ENCODE measurements at regions not wholly inside any gene's neighbourhood (a gene's known extent, or its start where the extent isn't known, plus 50 kb on each side); places are given as distances from the start of the nearest gene placed in this dataset.

DNA sequence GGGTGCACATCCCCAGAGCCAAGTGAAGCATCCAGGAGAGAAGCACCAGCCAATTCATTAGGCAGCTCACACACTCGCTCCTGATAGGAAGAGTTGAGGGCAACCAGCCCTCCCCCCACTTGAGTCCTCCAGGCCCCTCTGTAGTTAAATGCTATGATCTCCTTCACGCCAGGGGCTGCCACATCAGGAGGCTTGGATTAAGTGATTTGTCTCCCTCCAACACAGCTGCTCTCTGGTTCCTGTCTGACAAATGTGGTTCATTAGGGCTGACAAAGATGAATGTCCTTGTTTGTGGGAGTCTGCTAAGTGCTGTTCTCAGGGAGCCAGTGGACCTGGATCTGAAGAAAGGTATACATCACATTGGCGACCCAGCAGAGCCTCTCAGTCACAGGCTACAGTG, 94.5 kb upstream of the WSCD1 start:
- TF ChIP-seq CTCF (IDR thresholded peaks at IDR 0.05; ENCODE audit: insufficient read depth, low read length, poor library complexity, severe bottlenecking) (no peak), EZH2phosphoT487 (conservative IDR thresholded peaks at IDR 0.05; ENCODE audit: low read length) (no peak)

Data from SU-DHL-6 (cell line).